DMS114 treated with DMSO at 0.1 percent for 48 hours (cell line): ENCODE measurements at regions not wholly inside any gene's neighbourhood (a gene's known extent, or its start where the extent isn't known, plus 50 kb on each side); places are given as distances from the start of the nearest gene placed in this dataset.
"Not testable (repeated sequence)": the region's sequence is repeated elsewhere in the genome, so short reads cannot be mapped to it uniquely, and the experiment has no call there.

Experiments
- DNase-seq: peaks from one replicate; lab custom pipeline; 2025; ENCODE audit not compliant: unreplicated experiment; lab: John Stamatoyannopoulos, UW

- no peak for DNase-seq
Measured at GRCh38 chr4:31877429-31877828, 1157.3 kb downstream of the PCDH7 start.

- DNase-seq = not testable (repeated sequence)
Measured at GRCh38 chr4:31880837-31881236, 1160.7 kb downstream of the PCDH7 start.

DNA sequence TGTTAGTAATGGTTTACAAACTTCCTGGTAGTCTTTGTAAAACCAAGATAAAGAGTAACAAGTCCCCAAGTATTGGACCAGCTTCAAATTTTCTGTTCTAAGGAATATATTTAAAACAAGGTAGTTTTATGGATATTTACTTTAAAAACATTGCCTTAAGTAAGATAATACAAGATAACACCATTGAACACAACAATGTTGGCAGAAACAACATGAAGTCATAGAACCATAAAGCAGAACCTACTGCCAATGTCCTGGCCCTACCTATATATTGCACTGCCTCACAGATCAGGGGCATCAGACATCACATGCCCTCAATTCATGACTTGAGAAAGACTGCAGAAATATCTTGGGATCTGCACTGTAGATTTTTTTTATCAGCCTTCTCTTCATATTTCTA lies 1176.2 kb downstream of the PCDH7 start:
- DNase-seq = no peak

- no peak for DNase-seq
Measured at GRCh38 chr4:31905363-31905762, 1185.2 kb downstream of the PCDH7 start.

DNA sequence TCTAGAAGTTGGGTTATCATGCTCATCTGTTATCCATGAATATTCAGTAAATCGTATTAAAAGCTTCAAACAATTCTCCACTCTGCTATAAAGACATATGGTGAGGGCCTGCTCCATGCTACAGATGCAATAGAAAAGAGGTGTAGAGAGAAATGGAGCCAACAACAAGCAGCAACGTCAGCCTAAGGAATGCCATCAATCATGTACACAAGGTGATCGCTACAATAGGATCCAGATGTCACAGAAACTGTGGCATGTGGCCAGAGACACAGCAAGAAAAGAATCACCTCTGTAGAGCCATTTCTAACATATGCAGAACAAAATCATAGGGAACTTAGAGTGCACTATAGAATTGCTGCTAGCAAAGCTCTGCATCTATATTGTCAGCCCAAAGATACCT lies 1188.1 kb downstream of the PCDH7 start:
- DNase-seq = no peak

GRCh38 chr4:31917334-31917733 lies 1197.2 kb downstream of the PCDH7 start:
- no peak for DNase-seq

DNA sequence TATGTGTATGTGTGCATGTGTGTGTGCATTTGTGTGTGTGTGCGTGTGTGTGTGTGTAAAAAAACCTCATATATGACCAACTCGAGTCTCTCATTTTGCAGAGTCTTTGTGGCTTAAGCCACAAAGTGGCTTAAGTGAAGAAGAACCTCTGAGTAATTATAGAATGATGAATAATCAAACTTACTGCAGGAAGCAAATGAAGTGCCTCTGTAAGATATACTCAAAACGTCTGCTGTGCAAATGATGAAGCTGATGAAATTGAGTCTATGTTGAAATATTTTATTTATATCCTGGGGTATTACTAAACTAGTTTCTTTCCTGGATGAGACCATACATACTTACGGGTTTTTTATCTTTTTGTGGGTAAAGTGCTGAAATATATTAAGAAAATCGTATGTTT lies 1198.7 kb downstream of the PCDH7 start:
- no peak for DNase-seq

DNA sequence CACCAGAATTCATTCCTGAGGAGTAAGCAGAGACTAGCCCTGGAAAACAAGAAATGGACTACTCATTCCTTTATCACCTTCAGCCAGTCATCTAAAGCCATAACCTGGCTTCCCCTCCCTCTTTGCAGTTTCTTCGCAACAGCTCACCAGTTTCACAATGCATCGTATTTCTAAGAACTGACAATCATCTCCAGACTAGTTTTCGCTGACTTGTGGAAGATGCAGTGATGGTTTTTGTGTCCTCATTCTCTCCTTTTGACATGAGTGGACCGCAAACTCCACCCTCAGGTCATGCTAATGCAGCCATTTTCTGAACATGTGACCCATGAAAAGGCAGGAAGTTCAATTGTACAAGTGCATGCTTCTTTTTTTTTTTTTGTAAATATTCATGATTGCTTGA lies 1203.5 kb downstream of the PCDH7 start:
- no peak for DNase-seq

GRCh38 chr4:31929676-31930345 lies 1209.6 kb downstream of the PCDH7 start:
- DNase-seq = no peak

DNA sequence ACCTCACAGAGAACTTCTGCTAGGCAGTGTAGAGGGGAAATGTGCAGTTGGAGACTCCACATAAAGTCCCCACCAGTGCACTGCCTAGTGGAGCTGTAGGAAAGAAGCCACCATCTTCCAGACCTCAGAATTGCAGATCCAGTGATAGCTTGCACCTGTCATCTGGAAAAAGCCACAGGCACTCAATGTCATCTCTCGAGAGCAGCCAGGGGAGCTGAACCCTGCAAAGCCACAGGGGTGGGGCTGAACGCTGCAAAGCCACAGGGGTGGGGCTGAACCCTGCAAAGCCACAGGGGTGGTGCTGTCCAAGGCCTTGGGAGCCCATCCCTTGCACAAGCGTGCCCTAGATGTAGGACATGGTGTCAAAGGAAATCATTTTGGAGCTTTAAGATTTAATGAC lies 1226.3 kb downstream of the PCDH7 start:
- no peak for DNase-seq

DNA sequence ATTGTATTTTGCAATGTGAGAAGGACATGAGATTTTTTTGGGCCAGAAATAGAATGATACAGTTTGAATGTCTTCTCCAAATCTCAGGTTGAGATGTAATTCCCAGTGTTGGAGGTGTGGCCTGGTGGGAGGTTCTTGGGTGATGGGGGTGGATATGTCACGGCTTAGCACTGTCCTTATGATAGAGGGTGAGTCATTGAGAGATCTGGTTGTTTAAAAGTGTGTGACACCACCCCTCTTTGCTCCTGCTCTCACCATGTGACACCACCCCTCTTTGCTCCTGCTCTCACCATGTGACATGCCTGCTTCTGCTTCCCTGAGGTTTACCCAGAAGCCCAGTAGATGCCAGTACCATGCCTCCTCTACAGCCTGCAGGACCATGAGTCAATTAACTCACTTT lies 1226.9 kb downstream of the PCDH7 start:
- DNase-seq = no peak

DNA sequence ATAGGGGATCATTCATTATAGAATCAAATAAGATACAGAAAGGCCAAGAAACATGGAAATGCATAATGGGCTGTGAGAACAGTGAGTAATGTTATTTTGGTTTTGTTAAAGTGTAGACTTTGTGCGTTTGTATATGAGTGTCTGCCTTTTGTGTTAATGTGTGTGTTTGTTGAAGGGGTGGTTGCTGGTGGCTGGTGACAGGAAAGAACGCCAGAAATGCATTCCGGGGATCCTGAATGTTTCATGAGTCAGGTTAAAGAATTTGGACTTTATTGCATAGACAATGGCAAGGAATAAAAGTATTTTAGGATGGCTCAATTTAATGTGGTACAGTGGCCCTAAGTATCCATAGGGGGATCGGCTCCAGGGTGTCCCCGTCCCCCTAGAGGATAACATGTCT lies 1228.9 kb downstream of the PCDH7 start:
- DNase-seq = no peak

DNA sequence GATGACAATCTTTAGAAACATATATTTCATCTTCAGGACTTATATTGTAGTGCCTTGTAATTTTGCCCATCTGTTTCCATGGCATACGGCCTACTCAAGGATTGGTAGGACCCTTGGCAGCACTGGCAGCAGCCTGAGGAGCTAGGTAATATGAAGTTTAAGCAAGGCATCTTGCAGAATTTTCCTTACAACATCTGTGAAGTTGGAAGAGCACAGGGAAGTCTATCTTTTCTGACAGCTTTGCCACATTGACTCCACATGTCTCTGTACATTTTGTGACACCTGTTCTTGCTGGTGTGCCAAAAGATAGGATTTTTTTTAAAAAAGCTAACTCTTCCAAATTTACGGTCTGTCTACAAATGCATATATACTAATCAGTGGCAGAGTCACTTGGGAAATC lies 1235.2 kb downstream of the PCDH7 start:
- DNase-seq = no peak

GRCh38 chr4:31959972-31960371 lies 1239.8 kb downstream of the PCDH7 start:
- no peak for DNase-seq

DNA sequence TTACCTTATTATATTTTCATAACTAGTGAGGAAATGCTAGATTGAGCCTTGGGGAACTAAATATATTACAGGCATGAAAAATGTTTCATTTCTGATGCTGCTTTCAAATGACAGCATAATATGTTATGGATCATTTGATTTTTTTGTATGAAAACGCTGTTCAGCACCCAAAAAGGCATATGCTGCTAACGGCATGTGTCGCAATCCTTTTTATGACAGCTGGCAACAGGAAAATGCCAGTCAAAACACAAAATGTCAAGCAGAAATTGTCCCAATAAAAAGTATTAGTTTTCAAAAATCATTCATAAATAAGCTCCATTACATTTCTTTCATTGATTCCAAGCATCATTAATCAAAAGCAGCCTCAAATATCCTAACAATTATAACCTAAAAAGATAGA lies 1244.5 kb downstream of the PCDH7 start:
- DNase-seq = no peak

DNA sequence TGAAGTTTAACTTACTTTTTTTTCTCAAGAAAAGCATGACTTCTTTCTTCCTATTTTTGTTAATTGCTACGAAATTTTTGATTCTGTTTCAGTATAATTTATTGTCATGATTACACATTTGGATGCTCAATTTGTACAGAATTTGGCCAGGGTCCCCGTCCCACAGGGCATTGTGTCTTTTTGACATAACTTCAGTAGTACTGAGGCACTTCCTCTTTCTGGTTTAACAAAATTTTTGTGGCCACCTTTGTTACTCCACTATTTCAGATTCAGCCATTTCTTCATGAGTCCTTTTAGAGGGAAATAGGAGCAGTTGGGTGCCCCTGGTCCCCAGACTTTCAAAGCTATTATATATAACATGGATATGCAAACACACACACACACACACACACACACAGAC lies 1248.7 kb downstream of the PCDH7 start:
- DNase-seq = no peak

GRCh38 chr4:31974490-31975002 lies 1254.4 kb downstream of the PCDH7 start:
- no peak for DNase-seq

GRCh38 chr4:31979988-31980387 lies 1259.8 kb downstream of the PCDH7 start:
- DNase-seq = no peak

- no peak for DNase-seq
Measured at GRCh38 chr4:31983246-31983645, 1263.1 kb downstream of the PCDH7 start.

DNA sequence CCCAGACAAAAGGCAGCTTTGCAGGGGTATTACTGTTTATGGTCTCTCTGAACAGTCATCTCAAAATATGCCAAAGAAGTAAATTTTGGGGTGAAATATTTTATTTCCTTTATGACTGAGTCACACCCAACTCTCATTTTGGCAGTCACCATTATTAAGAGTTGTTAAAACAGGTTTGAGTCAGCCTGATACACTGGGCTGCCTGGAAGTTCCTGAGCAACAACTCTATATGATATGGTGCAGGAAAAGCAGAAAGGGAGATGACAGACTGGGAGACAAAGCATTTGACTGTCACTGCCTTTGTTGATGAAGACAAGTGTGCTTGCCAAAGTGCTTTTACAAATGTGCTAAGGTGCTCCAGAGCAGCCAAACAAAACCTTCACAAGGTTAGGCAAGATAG lies 1263.5 kb downstream of the PCDH7 start:
- no peak for DNase-seq

- no peak for DNase-seq
Measured at GRCh38 chr4:31984872-31985271, 1264.7 kb downstream of the PCDH7 start.

GRCh38 chr4:31995943-31996901 lies 1276.1 kb downstream of the PCDH7 start:
- DNase-seq = no peak
